HepG2 (cell line): ENCODE measurements at regions not wholly inside any gene's neighbourhood (a gene's known extent, or its start where the extent isn't known, plus 50 kb on each side); places are given as distances from the start of the nearest gene placed in this dataset.
"Not testable (repeated sequence)": the region's sequence is repeated elsewhere in the genome, so short reads cannot be mapped to it uniquely, and the experiment has no call there.

ENCODE experiments used
- ATAC-seq: fragments of 200-7000 bp; cut with Tn5 transposase; 3 replicates; pipeline ENCODE4 v1.9.1; 2020; ENCODE audit warnings: mild to moderate bottlenecking, moderate library complexity
- BruUV-seq: library from RNA; stranded (reverse); fragments of 400-500 nt; replicated peaks from 2 replicates; lab custom pipeline; 2021; lab: Mats Ljungman, UMichigan
- CTCF ChIA-PET: fragments of 300-600 bp; formaldehyde crosslinking; extraction: SDS; loops from one replicate; lab custom pipeline; 2021; ENCODE audit warnings: low total read pairs, inconsistent platforms, low intra/inter-chr PET ratio; lab: Yijun Ruan, JAX
- POLR2A ChIA-PET: fragments of 350-600 bp; sonication (Branson Sonifier 250); formaldehyde crosslinking; loops from one replicate; lab custom pipeline; 2020; ENCODE audit warnings: antibody characterized with exemption, inconsistent platforms; lab: Yijun Ruan, JAX
- DNase-seq: peaks from one replicate; pipeline ENCODE4 v3.0.0-alpha.2; 2015; ENCODE audit warnings: low spot score
- FAIRE-seq: peaks from 3 replicates; lab custom pipeline; 2011; peaks lifted over from hg19 to GRCh38; lab: Jason Lieb, UNC
- H2AFZ ChIP-seq: one replicate; pipeline ENCODE4 v1.6.1; 2011; ENCODE audit warnings: low read length, inconsistent platforms
- H3K27ac ChIP-seq: fragments of 300-600 bp; 3 replicates; pipeline ENCODE4 v1.8.0; 2011; ENCODE audit warnings: mixed run types, mild to moderate bottlenecking, mixed read lengths, low read length, inconsistent platforms; ENCODE audit not compliant: insufficient read depth; ENCODE audit errors: extremely low read length
- H3K27me3 ChIP-seq, 2 experiments: fragments of 200-600 bp in 1 of 2; 2 replicates in 1 of 2; 3 replicates in 1 of 2; pipeline versions ENCODE4 v1.6.0 to v1.8.0; 2011; ENCODE audit warnings: low read length in 2 of 2, mild to moderate bottlenecking in 2 of 2, moderate library complexity in 2 of 2, inconsistent platforms in 1 of 2; ENCODE audit not compliant: insufficient read depth in 2 of 2, control insufficient read depth in 1 of 2
- H3K36me3 ChIP-seq, 2 experiments: fragments of 200-600 bp in 1 of 2; replicated peaks in 1 of 2; 2 replicates in 1 of 2; 3 replicates in 1 of 2; pipeline versions ENCODE4 v1.5.1 to v1.8.0; 2011; ENCODE audit warnings: low read length in 2 of 2, inconsistent platforms in 1 of 2; ENCODE audit not compliant: insufficient read depth in 2 of 2, control insufficient read depth in 1 of 2
- H3K4me1 ChIP-seq: 2 replicates; pipeline ENCODE4 v1.5.1; 2012; ENCODE audit warnings: low read length, inconsistent platforms; ENCODE audit not compliant: insufficient read depth
- H3K4me2 ChIP-seq: 2 replicates; pipeline ENCODE4 v1.6.0; 2011; ENCODE audit warnings: low read depth, low read length, inconsistent platforms
- H3K4me3 ChIP-seq, 3 experiments: fragments of 200-600 bp in 1 of 3; sonication (generic), shearing (Covaris generic) in 1 of 3; replicated peaks in 1 of 3; 2 replicates each; pipeline ENCODE4 v1.5.1; 2011 to 2016; ENCODE audit warnings: low read length in 3 of 3, inconsistent platforms in 2 of 3, low read depth in 2 of 3, mild to moderate bottlenecking in 2 of 3, control low read depth in 1 of 3, mixed read lengths in 1 of 3; ENCODE audit not compliant: insufficient read depth in 1 of 3
- H3K79me2 ChIP-seq: one replicate; pipeline ENCODE4 v1.6.1; 2011; ENCODE audit warnings: low read length, inconsistent platforms; ENCODE audit not compliant: insufficient read depth
- H3K9ac ChIP-seq: 2 replicates; pipeline ENCODE4 v1.6.0; 2011; ENCODE audit warnings: mild to moderate bottlenecking, low read depth, low read length, inconsistent platforms; ENCODE audit not compliant: insufficient read depth
- H3K9me3 ChIP-seq: 2 replicates; pipeline ENCODE4 v1.5.1; 2012; ENCODE audit warnings: mild to moderate bottlenecking, low read length
- H4K20me1 ChIP-seq: 2 replicates; pipeline ENCODE4 v1.6.0; 2011; ENCODE audit warnings: inconsistent platforms, mild to moderate bottlenecking, low read length, moderate library complexity; ENCODE audit not compliant: insufficient read depth
- AGO1 ChIP-seq: fragments of 200-400 bp; formaldehyde crosslinking; IDR thresholded peaks from 2 replicates; pipeline ENCODE4 v1.6.1; 2017; ENCODE audit warnings: mild to moderate bottlenecking, low read depth, low read length, moderate library complexity; ENCODE audit not compliant: poor library complexity, severe bottlenecking
- FOXC1 ChIP-seq: sonication (generic); formaldehyde crosslinking; IDR thresholded peaks from 2 replicates; pipeline ENCODE4 v1.8.0; 2022; ENCODE audit warnings: mild to moderate bottlenecking, missing genetic modification reagents, borderline replicate concordance
- JUNB ChIP-seq: sonication (generic); formaldehyde crosslinking; IDR thresholded peaks from 2 replicates; pipeline ENCODE4 v1.8.0; 2022; ENCODE audit warnings: missing genetic modification reagents, mild to moderate bottlenecking, borderline replicate concordance
- NCOA1 ChIP-seq: sonication (generic); formaldehyde crosslinking; IDR thresholded peaks from 2 replicates; pipeline ENCODE4 v1.9.0; 2021; ENCODE audit warnings: missing genetic modification reagents
- PHF8 ChIP-seq: sonication (generic); formaldehyde crosslinking; IDR thresholded peaks from 2 replicates; pipeline ENCODE4 v1.5.0; 2020; ENCODE audit warnings: missing genetic modification reagents
- THYN1 ChIP-seq: sonication (generic); formaldehyde crosslinking; IDR thresholded peaks from 2 replicates; pipeline ENCODE4 v1.8.1; 2023; ENCODE audit warnings: low read depth, mild to moderate bottlenecking, moderate library complexity, missing genetic modification reagents, borderline replicate concordance
- ZNF3 ChIP-seq: IDR thresholded peaks from 2 replicates; pipeline ENCODE4 v1.7.0; 2017; ENCODE audit warnings: inconsistent platforms
- ZNF788 ChIP-seq: sonication (generic); formaldehyde crosslinking; IDR thresholded peaks from 2 replicates; pipeline ENCODE4 v1.5.0; 2020; ENCODE audit warnings: mild to moderate bottlenecking, missing genetic modification reagents, borderline replicate concordance
- WGBS: methylation state at CpG from one replicate; pipeline ENCODE4 v1.1.6; 2017; ENCODE audit warnings: low lambda C conversion rate; 5-methylcytosine and 5-hydroxymethylcytosine counted together
- in situ Hi-C: cut with HindIII; loops from 2 replicates; pipeline ENCODE4 v1.10.0; 2017; ENCODE audit warnings: low pct_unique_long_range_greater_than_20kb; ENCODE audit not compliant: extremely low pct_ligation_motif_present
- intact Hi-C: fragments of 100-400 bp; cut with micrococcal nuclease; formaldehyde crosslinking; loops from one replicate; pipeline ENCODE4 v1.10.0; 2022; ENCODE audit not compliant: unreplicated experiment
- TF ChIP-seq, protein P1 (sequence below): sonication (generic); formaldehyde crosslinking; IDR thresholded peaks from 2 replicates; pipeline ENCODE4 v1.4.0; 2020; ENCODE audit warnings: missing genetic modification reagents, mild to moderate bottlenecking, borderline replicate concordance

DNA sequence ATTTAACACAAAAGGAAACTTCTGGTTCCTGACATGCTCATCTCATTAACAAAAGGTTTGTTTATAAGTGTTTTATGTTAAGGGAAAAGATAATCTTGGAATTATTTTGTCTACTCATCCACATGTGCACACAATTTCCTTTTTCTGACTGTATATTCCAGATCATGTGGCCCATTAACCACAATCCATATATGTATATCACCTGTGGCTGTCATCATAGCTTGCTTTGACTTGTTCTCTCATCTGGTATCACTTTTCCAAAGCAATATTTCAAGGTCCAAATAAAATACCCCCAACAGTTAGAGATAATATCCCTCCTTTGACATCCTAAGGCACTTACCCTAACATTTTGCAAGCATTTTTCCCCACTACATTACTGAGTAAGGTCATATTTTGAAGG, 856.1 kb downstream of the CDH11 start:
- BruUV-seq: no TSS peak
- POLR2A ChIA-PET: no interaction called here
- Histone ChIP-seq H2AFZ (no peak overlapping the region), H3K36me3 (no peaks in the 10 kb centered on the region), H3K9ac (no peak overlapping the region), H3K4me2 (no peak overlapping the region), H3K27ac (no peak overlapping the region), H4K20me1 (no peaks in the 10 kb centered on the region), H3K27me3 (no peaks in the 10 kb centered on the region), H3K79me2 (no peaks in the 10 kb centered on the region), H3K4me1 (no peaks in the 10 kb centered on the region), H3K4me3 (no peak overlapping the region), H3K9me3 (peaks cover 33% of the 10 kb centered on the region)
- FAIRE-seq (no peak), ATAC-seq (no peak), DNase-seq (no peak)
- TF ChIP-seq, protein P1, sequence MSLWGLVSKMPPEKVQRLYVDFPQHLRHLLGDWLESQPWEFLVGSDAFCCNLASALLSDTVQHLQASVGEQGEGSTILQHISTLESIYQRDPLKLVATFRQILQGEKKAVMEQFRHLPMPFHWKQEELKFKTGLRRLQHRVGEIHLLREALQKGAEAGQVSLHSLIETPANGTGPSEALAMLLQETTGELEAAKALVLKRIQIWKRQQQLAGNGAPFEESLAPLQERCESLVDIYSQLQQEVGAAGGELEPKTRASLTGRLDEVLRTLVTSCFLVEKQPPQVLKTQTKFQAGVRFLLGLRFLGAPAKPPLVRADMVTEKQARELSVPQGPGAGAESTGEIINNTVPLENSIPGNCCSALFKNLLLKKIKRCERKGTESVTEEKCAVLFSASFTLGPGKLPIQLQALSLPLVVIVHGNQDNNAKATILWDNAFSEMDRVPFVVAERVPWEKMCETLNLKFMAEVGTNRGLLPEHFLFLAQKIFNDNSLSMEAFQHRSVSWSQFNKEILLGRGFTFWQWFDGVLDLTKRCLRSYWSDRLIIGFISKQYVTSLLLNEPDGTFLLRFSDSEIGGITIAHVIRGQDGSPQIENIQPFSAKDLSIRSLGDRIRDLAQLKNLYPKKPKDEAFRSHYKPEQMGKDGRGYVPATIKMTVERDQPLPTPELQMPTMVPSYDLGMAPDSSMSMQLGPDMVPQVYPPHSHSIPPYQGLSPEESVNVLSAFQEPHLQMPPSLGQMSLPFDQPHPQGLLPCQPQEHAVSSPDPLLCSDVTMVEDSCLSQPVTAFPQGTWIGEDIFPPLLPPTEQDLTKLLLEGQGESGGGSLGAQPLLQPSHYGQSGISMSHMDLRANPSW (CRISPR knock-in tag): no peak
- TF ChIP-seq FOXC1: no peak
- no peak for TF ChIP-seq AGO1
- TF ChIP-seq ZNF3 (CRISPR knock-in tag): no peak
- TF ChIP-seq JUNB: no peak
- TF ChIP-seq NCOA1 (CRISPR knock-in tag): no peak
- TF ChIP-seq ZNF788: no peak
- TF ChIP-seq THYN1 (CRISPR knock-in tag): no peak
- TF ChIP-seq PHF8 (CRISPR knock-in tag): no peak
- in situ Hi-C loops (no loop called here), intact Hi-C loops (no loop called here)
- CTCF ChIA-PET: no interaction called here

DNA sequence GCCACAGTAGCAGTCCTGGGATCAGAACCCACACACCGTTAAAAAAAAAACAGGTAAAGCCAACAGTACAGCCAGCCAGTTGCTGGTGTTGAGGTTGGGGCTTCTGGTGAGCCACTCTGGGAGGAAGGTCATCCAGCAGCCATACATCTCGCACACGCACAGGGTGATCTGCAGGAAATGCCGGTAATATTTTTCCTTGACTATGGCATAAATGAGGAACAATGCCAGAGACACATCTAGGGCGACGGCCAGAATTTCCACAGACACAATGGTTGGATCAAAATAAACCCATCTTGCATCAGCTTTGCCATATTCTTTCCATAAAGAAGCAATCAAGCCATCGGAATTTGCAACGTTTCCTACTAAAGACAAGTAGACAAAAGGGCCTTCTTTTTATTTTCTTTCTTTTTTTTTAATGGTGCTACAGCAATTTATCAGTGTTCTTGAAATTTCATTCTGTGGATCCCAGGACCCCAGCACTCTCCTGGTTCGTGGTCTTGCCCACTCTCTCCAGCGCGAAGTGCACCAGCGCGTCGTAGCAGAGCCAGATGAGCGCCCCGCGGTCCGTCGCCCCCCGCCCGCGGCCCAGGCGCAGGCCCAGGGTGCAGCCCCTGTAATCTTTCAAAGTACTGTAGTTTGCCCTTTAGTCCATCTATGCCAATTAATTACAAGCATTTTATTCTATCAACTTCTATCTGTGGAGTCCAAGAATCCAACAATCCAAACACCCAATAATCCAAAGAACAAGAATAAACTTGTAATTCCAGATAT, 861.0 kb downstream of the CDH11 start:
- H3K27ac ChIP-seq, H3K4me1 ChIP-seq, H3K4me3 ChIP-seq, H3K9ac ChIP-seq, in situ Hi-C loops, DNase-seq, H3K4me2 ChIP-seq, ATAC-seq, H3K79me2 ChIP-seq, H3K27me3 ChIP-seq, H3K36me3 ChIP-seq, CTCF ChIA-PET, H2AFZ ChIP-seq, H4K20me1 ChIP-seq, BruUV-seq, intact Hi-C loops, POLR2A ChIA-PET, FAIRE-seq: not testable (repeated sequence)
- 77% methylated on average over 23 of the region's 23 CpGs for WGBS
- H3K9me3 ChIP-seq: peaks cover 15% of the 10 kb centered on the region
